CD4-positive, alpha-beta T cell treated with Interleukin-17A for 4 hours (primary cell): ENCODE measurements at regions not wholly inside any gene's neighbourhood (a gene's known extent, or its start where the extent isn't known, plus 50 kb on each side); places are given as distances from the start of the nearest gene placed in this dataset.
"Not testable (repeated sequence)": the region's sequence is repeated elsewhere in the genome, so short reads cannot be mapped to it uniquely, and the experiment has no call there.

ENCODE experiments used
- DNase-seq: peaks from one replicate; pipeline ENCODE4 v3.0.0-alpha.2; 2020; ENCODE audit warnings: mixed read lengths

DNA sequence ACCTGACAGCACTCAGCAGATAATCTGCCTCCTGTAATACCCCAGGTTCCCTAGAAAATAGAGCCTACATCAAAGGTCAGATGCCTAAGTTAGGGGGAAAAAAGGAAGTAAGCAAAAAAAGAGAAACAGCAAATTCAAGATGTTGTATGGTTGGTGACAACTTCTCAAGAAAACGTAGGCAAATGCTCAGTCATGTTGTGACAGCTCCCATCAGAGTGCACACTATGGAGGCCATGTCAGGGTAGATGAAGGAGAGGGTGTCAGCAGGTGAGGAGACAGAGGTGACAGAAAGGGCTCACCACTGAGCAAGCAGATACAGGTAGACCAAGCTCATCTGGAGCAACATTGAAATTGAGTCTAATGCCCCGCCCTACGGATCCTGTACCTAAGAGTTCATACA lies 356.8 kb upstream of the BRINP1 start:
- DNase-seq = no peak

DNA sequence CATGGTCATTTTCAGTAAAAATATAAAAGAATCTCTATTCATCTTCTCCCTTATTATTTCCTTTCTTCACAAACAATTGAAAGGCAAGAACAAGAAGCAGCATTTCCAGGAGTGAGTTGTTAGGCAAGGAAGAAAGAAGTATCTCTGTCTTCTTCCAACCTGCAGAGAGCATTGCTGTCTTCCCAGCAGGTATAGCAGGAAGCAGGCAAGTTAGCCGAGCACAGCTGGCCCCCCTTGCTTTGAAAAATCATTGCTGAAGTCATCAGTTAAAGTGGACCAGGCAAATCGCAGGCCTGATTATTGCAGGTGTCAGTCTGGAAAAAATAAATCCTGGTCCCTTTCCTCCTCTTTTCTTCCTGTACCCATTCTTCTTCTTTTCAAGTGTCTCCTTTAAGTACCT lies 353.1 kb upstream of the BRINP1 start:
- DNase-seq = no peak

DNA sequence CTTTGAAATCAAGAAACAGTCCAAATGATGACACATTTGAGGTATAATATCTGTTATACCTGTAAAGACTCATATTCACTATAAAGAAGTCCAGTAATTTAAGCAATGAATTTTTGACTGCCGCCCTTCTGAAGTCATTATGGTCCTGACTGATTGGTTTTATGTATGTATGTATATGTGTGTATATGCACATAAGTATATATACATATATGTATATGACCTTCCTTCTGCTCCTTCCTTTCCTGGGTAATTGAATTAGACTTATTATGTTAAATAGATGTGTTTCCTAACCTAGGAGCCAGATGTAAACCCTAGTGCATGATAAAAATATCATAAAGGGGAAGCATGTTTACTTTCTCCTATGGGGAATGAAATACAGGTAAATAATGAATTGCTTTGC lies 343.1 kb upstream of the BRINP1 start:
- DNase-seq = no peak

DNA sequence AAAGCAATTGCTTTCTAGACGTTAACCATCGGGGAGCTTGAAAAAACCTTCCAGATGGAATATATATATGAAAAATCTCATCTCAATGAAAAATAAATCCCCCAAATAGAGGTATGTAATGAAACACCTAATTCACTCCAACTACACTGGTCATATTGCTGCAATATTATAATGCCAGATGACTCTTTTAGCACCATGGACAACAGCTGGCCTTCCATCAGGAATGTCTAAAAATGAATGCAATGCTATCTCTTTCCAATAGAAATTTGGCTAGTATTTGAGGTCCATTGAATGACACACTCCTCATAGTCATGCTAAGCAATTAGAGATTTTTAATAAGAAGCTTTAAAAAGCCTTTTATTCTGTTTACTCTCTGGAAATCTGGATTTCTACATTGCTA lies 340.2 kb upstream of the BRINP1 start:
- DNase-seq = no peak

DNA sequence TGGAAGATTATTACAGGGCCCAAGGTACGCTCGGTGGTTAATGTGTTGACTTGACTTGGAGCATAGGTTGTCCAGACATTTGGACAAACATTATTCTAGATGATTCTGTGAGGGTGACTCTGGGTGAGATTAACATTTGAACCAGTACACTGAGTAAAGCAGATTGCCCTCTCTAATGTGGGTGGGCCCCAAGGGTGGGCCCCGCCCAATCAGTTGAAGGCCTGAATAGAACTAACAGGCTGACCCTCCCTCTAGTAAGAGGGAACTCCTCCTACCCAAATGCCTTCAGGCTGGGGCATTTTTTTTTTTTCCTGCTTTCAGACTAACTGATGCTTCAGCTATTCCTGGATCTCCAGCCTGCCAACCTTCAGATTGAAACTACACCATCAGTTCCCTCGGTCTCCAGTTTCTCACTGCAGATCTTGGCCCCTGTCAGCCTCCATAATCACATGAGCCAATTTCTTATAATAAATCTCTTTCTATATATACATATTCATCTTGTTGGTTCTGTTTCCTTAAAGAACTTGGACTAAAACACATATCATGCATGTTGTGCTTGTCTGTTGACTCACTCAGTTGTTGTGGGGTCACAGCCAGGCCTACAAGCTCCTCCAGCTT lies 338.1 kb upstream of the BRINP1 start:
- DNase-seq = no peak

DNA sequence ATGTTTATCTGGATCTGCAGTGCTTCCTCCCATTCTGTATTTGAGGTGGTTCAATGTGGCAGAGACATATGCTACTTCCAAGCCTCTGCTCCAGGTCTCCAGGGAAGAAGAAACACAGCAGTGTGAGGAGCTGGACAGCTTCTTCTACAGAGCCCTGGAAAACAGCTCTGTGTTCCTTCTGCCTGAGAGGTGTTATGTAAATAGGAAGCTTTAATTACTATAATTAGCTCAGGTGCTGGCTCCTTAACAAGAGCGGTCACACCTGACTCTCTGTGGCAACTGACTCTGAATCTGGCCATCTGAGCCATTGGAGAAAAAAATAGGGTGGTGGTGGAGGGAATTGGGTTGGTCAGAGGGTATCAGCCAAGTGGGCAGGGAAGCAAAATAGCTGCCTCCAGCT lies 332.4 kb upstream of the BRINP1 start:
- no peak for DNase-seq

DNA sequence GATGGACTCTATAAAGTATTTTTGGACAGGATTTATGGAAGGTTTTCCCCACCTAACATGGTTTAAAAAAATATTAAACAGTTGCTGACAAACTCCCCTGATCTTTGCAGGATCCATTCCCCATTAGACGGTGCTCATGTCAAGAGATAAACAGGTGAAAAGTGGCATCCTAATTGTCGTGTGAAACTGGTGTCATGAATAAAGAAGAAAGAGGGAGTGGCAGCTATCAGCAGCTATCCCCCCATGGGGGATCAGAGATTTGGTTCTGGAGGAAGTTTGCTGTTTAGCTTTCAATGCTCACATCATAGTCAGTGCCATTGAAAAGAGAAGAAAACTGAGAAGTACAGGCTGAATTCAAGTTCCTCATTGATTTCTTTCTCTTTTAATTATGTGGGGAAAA lies 329.3 kb upstream of the BRINP1 start:
- no peak for DNase-seq

DNA sequence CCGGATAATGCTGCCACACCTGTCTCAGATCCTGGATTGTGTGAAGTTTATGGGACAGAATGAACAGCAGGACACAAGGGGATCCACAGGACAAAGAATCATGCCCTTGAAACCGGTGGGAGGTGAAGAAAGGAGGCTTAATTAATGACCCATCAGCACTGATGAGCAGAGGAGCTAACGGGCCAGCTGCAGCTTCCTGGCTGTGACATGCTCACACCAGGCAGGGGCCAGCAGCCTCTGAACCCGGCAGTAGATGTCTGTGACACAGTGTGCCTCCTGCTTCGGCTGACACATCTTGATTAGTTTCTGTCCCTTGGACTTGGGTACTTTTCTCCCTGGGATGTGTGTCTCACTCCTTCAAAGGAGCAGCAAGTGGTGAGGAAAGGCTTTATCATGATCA lies 328.8 kb upstream of the BRINP1 start:
- DNase-seq = no peak

DNA sequence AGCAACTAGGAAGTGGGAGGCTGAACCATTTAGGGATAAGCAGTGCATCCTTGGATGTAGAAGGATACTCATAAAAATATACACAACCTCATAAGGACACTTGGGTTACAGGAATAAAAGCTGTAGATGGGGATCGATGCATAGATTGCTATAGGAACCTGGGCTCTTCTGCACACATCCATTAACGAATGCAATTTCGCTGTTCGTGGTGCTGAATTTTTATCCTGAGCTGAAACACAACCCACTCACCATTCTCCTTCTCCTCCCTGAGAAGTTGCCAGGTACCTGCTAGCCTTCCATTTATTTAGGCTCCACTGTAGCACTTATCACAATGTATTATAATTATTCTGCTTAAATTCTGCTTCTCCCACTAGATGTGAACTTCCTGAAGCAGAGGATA lies 320.6 kb upstream of the BRINP1 start:
- DNase-seq = no peak

DNA sequence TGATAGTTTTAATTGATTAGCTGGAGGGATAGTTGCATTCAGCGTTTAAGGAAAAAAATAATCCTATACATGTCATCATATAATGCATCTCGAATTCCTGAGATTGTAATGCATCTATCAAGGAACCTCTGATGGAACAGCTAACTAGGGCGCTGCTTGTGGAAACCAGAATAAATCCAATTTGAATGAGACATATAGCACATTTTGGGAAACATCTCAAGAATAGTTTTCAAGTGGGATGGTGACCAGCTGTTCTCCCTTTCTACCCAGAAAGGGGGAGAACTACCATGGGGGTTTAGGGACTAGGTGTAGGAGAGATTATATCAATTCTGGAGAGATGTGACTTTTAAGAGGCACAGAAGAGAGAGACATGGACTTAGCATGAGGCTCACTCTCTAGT lies 319.3 kb upstream of the BRINP1 start:
- no peak for DNase-seq

DNA sequence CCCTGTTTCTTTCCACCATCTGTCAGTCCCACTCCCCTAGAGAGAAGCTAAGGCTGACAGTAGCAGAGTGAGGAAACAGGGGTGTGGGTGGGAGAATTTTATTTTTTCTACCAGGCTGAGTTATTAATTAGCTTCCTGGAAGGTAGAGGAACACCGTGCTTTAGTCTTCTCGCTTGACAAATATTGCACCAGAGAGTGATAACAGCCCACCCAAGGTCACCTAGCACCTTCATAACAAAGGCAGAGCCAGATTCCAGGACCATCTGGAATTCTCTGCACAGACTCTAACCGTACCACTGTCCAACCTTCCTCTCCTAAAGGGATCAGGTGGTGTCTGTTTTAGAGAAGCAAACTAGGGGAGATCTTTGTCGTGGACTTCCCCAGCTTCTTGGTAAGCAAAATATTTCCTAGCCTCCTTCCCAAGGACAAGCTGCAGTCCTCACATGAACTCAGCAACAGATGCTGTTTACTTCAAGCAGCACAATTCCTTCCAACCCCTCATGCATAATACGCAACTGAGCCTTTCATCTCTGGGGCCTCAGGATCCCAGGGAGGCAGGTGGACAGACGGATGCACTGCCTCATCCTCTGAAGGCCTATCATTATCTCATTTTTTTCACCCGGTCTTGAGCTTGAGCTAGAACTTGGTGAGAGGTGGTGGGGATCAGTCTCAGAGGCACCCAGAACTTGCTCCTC lies 308.7 kb upstream of the BRINP1 start:
- DNase-seq = no peak

DNA sequence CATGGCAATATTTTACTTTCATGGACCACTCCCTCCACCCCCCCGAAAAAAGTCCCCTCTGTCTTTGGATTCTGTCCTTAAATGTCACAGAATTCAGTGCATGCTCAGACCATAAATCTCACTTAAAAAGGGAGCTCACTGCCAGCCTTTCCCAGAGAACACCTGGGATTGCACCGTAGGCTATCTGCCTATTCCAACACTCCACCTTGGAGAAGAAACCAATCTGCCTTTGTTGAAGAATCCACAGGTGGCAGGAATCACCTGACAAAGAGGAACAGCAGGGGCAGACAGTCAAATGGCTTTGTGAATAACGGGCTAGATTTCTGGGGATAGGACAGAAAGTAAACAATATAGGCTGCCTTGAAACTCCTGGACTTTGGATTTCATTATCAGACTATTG lies 306.7 kb upstream of the BRINP1 start:
- DNase-seq = no peak

DNA sequence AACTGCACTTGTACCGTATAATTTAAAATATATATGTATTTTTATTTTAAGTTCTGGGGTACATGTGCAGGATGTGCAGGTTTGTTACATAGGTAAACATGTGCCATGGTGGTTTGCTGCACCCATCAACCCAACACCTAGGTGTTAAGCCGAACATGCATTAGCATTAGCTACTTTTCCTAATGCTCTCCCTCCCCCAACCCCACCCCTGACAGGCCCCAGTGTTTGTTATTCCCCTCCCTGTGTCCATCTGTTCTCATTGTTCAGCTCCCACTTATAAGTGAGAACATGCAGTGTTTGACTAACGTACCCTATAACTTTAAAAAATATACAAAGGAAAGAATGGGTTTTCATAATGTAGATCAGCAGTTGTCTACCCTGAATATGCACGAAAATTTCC lies 303.5 kb upstream of the BRINP1 start:
- DNase-seq = not testable (repeated sequence)

DNA sequence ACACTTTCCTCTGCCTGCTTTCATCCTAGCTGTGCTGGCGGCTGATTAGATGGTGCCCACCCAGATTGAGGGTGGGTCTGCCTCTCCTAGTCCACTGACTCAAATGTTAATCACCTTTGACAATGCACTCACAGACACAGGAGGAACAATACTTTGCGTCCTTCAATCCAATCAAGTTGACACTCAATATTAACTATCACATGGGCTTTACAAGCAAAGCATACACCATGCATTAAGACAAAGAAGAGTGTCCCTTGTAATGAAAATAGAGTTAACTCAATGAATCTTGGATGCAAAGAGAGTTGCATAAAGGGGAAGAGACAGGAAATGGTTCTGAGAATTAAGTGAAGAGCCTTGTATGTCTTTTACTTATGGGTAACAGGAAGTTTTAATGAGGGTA lies 298.7 kb upstream of the BRINP1 start:
- DNase-seq = no peak

DNA sequence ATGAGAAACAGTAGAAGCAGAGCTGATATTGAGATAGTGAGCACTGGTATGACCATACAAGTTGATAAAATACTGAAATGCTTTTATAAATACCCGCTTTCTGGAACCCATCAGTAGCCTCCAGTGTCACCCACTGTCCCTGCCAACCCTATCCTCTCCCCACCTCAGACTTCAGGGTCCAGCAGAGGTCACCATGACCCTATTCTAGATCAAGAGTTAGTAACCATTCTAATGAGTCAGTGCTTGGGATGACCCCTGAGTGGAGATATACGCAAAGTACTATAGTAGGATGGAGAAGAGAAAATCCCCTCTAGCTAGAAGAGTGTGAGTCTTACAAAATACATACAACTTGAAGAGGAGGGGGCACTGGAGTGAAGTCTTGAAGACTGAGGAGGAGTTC lies 297.9 kb upstream of the BRINP1 start:
- DNase-seq = no peak

DNA sequence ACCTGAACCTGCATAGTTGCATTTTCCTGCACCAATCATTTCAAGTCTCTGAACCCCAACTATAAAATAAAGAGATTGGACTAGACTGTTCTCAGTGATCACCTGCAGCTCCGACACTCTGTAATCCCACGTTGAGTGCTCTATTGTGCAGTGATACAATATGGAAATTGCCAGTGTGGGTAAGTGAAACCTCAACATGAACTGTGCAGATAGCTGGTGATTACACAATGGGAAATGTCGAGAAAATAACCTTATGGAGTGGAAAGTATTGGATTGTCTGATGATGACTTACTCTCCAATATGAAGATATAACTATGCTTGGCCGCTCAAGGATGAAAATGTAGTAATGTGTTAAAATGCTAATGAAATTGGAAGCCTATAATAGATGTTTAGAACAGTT lies 293.1 kb upstream of the BRINP1 start:
- DNase-seq = no peak

DNA sequence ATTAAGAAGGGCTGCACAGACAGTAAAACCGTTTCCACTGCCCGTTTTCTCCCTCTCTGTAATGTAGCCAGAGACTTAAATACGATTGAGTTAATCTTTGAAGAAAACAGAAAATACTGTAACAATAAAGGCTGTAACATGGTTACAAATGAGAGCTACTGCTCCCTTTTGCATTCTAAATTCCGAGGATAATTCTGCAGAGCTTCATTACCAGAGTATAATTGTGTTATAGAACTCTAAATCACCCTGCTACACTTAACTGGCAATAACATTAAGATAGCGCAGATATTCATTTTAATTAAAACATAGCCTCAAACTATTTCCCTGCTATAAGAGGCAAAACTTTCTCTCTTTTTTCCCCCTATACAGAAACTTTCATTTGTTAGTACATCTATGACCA lies 283.7 kb upstream of the BRINP1 start:
- DNase-seq = no peak

DNA sequence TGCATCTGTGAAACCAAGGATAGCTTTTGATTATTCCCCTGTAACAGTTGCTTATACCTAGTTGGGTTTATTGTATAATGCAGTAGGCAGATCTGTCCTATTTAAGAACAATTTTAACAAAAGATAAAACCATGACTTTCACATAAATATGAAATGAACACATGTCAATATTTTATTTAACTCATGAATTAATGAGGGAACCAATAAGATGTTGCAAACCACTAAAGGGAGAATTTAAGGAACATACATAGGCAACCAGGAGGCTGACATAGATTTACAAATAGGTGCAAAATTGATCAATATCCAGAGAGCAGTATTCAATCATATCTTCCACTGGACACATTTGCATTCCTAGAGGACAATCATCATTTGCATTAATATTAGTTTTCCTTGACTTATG lies 280.0 kb upstream of the BRINP1 start:
- no peak for DNase-seq

DNA sequence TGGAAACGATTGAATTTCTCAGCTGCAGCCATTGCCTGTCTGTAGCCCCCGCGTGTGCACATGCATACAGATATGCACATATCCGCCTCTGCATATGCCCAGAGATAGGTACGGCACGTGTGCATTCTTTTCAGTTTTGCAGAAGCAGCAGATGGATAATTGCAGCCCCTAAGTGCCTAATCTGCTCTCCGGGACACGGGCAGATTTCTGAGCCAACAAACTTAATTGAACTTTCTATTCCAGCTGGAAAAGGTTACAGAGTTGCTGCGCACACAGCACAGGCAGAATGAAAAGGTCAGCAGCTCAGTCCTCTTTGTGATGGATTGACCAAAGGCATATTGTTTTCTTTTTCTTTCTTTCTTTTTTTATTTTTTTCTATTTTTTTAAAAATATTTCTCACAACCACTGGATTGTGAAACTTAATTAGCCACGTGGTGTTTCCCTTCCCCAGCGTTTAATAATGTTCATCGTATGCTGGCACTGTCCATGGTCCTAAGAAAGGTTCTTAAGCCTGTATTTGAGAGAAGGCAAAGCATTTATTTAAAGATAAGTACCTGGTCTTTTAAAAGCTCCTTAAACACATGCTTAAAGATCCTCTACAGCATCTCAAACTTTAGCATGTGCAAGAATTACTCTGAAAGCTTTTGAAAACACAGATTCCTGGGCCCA lies 270.2 kb upstream of the BRINP1 start:
- no peak for DNase-seq

DNA sequence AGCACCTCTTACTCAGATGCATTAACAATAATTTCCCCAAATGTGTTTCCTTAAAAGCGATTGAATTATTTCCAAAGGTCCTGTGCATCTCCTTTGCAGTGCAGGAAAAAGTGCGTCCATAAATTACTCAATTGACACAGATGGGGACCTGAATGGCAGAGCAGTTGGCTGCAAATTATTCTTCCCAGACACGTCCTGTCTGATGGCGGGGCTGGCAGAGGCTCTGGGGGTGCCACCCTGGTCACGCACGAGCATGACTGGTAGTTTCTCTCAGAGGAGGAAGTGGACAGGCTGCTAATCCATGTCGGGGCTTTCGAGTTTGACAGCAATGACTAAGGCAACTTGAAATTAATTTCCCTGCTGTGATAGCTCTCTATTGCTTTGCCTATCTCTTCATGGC lies 264.8 kb upstream of the BRINP1 start:
- DNase-seq = no peak

DNA sequence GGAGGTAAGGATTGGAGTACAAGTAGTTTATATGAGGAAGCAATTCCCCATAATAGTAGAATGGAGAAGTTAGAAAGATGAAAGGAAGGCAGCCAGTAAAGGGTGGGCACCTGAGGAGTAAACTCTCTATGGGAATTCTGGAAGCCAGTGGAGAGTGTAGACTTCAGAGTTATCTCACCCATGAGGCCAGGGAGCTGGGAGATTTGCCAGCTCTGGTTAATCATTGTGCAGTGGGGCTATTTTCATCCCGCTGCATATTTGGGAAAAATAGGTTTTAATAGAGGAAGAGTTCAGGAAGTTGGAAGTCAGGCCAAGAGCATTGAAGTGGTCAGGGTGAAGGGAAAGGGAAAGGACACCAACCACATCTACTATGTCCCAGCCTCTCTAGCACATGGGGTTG lies 242.3 kb upstream of the BRINP1 start:
- no peak for DNase-seq

DNA sequence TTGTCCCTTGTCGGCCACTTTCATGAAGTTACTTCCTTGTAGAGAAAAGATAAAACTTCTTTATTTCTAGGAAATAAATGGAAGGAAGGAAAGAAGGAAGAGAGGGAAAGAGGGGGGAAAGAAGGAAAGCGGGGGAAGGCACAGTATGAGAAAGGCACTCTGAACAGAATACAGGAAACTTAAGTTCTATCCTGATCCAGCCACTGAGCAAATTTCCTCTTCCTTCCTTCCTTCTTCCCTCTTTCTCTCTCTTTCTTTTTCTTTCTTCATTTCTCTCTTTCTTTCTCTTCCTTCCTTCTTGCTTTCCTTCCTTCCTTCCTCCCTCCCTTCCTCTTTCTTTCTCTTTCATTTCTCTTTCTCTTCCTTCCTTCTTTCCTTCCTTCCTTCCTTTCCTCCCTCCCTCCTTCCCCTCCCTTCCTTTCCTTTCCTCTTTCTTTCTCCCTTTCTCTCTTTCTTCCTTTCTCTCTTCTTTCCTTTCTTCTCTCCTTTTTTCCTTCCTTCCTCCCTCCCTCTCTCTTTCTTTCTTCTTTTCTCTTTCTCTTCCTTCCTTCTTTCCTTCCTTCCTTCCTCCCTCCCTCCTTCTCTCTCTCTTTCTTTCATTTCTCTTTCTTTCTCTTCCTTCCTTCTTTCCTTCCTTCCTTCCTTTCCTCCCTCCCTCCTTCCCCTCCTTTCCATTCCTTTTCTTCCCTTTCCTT lies 240.2 kb upstream of the BRINP1 start:
- DNase-seq = no peak

DNA sequence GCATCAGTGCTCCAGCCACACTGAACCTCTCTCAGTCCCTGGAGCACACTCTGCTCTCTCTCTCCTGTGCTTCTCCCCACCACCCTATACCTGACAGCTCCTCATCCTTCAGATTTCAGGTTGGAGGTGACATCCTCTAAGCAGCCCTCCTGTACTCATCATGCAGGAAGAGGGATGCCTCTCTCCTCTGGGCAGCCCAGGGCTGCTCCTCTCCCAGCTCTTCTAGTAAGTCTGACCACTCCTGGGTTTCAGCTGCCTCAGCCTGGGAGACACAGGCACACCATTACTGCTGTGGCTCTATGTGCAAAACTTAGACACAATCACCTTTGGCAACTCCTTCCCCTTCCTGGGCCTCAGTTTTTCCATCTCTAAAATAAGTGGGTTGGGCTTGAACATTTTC lies 232.4 kb upstream of the BRINP1 start:
- DNase-seq = no peak

DNA sequence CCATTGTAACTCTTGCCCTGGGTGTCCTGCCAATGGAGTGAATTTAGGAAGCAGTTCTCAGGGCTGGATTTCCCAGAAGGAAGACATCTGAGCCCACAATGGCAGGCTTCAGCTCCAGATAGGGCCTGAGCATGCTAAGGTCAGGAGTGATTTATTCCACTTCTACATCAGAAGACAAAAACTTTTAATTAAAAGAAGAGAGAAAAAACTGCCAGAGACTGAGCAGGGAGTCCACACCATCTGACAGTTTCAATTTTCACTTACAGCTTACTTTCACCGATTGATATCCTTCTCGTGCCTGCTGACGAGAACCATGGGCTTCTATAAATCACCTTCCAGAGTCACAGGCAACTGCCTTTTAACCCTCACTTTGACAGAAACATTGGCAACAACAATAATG lies 228.3 kb upstream of the BRINP1 start:
- DNase-seq = no peak
